HG03045 (cell line): ENCODE measurements at regions not wholly inside any gene's neighbourhood (a gene's known extent, or its start where the extent isn't known, plus 50 kb on each side); places are given as distances from the start of the nearest gene placed in this dataset.

ENCODE experiments used
- ATAC-seq: cut with Tn5 transposase; IDR thresholded peaks from one replicate; pipeline ENCODE4 v1.9.1; 2021; ENCODE audit warnings: mild to moderate bottlenecking, moderate library complexity; ENCODE audit not compliant: unreplicated experiment

DNA sequence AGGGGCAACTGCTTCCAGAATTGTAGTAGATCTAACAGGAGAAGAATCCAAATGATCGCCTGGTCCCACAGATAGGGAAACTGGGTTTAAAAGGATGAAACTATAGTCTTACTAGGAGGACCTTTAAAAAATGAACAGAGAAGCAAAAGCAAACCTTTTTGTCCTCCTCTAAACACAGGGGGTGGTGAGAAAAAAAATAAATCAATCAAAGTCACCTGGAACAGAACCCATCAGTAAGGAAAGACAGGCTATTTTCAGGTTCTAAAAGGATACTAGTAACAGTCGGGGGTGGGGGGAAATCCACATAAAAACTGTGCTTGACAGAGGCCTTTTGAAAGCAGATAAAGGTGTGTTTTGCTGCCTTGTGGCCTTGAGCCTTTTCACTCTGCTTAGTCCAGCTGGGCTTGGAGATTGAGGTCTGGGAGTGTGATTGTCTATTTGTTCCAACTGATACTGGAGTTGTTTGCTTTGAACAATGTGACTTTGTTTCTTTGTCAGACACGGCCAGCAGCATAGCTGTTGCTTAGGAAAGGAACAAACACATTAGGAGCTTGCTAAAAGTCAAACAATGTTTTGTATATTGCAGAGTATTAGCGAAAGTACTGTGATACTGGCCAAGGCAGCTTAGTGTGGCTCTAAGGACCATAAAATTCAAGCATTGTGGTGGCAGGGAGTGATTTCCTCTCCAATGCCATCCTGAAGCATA, 141.1 kb upstream of the IRF2BP2 start:
- ATAC-seq: no peak

- no peak for ATAC-seq
Observed at GRCh38 chr1:234748713-234749112, 138.7 kb upstream of the IRF2BP2 start.

DNA sequence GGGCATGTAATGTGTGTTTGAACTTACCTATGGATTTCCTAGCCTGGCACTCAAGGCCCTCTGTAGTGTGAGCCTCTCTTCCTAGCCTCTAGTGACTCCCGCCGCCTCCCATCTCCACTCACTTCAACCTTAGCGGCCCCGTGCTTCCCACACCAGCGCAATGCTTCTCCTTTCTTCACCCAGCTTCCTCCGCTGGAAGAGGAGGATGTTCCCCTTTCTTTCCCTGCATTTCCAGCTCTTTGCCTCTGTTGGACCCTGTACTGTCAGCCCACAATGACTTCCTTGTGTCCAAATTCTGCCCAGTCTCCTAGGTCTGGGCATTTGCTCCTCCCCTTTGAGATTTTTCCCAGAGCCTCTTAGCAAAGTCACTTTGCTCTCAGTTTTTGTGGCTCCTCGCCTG, 138.1 kb upstream of the IRF2BP2 start:
- no peak for ATAC-seq

DNA sequence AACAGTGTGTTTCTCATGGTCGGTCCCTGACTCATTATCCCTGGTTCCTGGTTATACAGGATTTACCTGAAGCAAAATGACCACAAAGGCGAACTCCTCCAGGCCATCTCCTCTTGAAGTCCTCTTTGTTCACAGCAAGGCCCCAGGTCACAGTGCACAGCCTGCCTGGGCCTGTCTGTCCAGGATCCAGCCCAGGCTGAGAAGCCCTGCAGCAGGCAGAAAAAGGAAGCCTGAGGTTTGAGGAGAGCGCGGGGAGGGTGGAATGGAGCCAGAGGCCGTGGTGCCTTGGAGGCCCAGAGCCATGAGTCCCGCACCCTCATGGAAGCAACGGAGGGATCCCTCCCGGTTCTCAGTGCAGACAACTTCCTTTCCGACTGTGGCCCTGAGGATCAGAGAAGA, 136.8 kb upstream of the IRF2BP2 start:
- no peak for ATAC-seq

- no peak for ATAC-seq
Observed at GRCh38 chr1:234745844-234746797, 136.1 kb upstream of the IRF2BP2 start.

DNA sequence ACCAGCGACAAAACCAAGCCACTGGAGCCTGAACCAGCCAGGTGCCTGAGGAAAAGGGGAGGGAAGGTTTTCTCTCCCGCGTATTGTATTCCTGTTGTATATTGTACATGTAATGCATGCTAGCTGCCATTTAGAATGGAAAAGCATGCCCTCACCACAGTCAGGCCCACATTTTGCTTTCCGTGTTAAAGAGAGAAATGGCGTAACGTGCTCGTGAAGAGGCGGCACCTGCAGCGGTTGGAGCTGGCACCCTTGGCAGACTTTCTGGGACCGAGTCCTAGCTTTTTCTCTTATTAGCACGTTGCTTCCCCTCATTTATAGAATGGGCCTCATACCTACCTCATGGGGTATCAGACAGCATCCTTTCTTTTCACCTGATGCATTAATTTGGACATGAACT, 135.3 kb upstream of the IRF2BP2 start:
- ATAC-seq: no peak

GRCh38 chr1:234743791-234744611, 134.0 kb upstream of the IRF2BP2 start:
- no peak for ATAC-seq

DNA sequence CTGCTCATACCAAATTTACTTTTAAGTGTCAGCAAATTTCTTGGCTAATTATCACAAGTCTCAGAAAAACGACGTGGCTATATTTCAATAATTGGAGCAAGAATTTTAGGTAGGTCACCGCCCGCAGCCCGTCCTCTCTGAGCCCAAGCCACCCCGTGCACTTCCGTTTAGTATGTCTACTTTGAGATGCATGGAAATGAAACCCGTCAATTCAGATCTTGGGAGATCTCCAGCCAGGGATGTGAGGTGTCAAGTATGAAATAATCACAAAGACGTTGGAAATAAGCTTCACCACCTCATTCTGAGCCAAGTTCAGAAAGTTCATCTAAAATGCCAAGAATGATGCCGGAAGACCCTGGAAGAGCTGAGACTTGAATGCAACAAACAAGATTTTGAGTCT, 132.6 kb upstream of the IRF2BP2 start:
- no peak for ATAC-seq

DNA sequence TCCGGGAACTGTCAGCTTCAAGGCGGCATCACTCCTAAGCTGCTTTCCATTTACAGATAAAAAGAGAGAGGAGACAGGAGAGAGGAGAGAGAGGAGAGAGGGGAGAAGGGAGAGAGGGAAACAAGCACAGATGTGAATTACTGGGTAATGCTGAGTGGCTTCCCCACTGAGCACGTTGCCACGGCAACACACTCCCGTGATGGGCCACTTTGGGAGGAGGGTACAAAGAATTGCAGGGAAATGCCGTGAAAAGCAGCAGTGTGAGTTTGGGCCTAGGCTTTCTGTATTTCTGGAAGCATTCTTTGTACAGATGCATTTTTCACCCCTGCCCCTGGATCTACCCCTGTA, 128.0 kb upstream of the IRF2BP2 start:
- ATAC-seq: no peak

DNA sequence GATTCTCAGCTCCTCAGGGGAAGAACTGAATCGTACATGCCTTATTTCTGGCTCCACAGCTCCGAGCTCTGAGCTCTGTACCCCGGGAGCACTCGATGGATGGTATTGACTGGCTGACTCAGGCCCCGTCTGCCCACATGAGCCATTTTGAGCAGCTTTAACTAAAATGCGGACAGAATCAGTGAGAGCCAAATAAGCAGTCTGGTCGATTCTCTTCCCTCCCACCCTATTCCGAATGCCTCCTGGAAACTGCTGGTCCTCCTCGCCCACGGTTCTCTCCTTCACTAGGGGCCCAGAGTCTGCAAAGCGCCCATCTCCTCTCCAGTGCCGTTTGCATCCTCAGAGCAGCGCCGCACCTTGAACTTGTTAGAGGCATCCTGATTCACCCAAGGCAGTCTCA, 125.9 kb upstream of the IRF2BP2 start:
- ATAC-seq: no peak

DNA sequence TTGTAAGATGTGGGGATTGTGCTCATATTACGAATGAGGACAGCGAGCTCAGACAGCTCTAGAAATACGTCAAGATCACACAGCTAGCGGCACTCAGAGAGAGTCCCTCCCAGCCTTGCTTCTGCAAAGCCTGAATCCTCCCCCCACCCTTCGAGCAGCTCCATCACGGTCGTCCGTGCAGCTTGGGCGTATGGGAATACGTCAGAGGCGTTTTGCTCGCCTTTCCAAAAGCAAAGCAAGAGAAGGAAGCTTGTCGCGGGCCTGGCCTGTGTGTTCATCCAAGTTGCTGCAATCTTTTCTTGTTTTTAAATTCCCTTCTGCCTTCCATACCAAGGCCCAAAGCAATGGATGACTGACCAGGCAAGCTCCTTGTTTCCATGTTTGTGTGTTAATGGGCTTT, 125.5 kb upstream of the IRF2BP2 start:
- no peak for ATAC-seq

DNA sequence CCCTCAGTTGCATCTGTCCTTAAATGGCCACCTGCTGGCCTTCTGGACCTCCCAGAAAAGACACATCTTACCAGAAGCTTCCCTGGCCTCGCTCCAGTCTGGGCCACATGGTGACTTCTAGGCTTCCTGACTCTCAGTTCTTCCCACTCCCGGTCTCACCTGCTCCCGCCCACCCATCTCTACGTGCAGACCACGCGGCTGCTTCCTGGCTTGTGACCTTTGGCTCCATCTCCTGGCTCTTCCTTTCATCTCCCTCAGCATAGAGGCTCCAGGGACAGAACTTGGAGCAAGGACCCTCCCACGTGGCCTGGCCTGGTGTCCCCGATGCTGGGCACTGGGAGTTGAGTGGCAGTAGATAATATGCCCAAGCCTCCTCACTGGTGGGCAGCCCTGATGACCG, 124.9 kb upstream of the IRF2BP2 start:
- no peak for ATAC-seq

DNA sequence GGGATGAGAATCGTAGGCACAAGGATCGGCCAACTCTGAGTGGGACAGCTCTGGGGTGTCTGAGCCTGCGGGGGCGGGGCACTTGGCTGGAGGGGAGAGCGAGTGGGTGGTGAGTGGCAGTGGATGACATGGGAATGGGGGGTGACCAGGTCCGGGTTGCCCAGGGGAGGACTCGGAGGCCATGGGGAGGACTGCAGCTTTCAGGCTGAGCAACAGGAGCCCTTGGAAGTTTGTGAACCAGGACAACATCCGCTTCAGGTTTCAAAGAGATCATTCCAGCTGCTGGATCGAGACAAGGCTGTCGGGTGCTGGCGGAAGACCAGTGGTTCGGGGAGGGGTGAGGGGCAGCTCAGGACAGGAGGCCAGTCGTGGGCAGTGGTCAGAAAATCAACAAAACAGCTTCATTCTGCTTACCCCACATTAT, 124.4 kb upstream of the IRF2BP2 start:
- no peak for ATAC-seq

- no peak for ATAC-seq
Observed at GRCh38 chr1:234733427-234733826, 123.4 kb upstream of the IRF2BP2 start.

- ATAC-seq: no peak
Observed at GRCh38 chr1:234732671-234733390, 122.9 kb upstream of the IRF2BP2 start.

- no peak for ATAC-seq
Observed at GRCh38 chr1:234732260-234732659, 122.3 kb upstream of the IRF2BP2 start.

DNA sequence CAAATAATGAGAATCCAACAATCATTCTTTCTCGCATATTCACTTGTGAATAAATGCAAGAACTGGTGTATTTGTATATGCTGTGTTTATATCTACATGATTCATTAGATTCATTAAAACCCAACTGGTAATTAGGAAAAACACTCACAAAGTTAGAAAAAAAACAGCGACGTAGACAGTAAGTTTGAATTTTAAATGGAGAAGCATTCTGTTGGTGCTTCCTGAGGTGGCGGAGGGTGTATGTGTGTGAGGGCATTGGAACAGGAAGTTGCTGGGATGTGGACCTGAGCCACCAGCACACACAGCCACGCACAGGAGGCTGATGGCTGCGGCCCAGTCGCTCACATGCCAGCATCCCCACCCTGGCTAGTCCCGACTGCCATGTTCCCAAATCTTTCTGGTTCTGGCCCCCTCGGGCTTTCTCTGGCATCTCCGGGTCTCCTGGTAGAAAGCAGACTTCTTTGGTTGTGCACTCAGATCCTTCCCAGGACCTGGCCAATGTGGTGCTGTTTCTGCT, 121.6 kb upstream of the IRF2BP2 start:
- ATAC-seq: peak; percentile 32

- peak; percentile 52 for ATAC-seq
Observed at GRCh38 chr1:234730770-234731568, 121.0 kb upstream of the IRF2BP2 start.

GRCh38 chr1:234730475-234730769, 120.4 kb upstream of the IRF2BP2 start:
- ATAC-seq: peak; percentile 4
